IMR-90 (cell line): ENCODE measurements at regions not wholly inside any gene's neighbourhood (a gene's known extent, or its start where the extent isn't known, plus 50 kb on each side); places are given as distances from the start of the nearest gene placed in this dataset.

Source experiments
- ATAC-seq: fragments of 200-7000 bp; cut with Tn5 transposase; 2 replicates; pipeline ENCODE4 v1.9.1; 2020; ENCODE audit warnings: low read depth, mild to moderate bottlenecking, moderate library complexity
- BruUV-seq: library from RNA; stranded (reverse); fragments of 400-500 nt; replicated peaks from 2 replicates; lab custom pipeline; 2021; lab: Mats Ljungman, UMichigan
- CTCF ChIA-PET: fragments of 300-600 bp; formaldehyde crosslinking; extraction: SDS; loops from one replicate; lab custom pipeline; 2021; ENCODE audit warnings: antibody characterized with exemption; lab: Yijun Ruan, JAX
- POLR2A ChIA-PET: fragments of 300-600 bp; sonication (Branson Sonifier 250); formaldehyde crosslinking; loops from one replicate; lab custom pipeline; 2022; ENCODE audit warnings: antibody characterized with exemption; ENCODE audit not compliant: unreplicated experiment; lab: Charles Lee
- DNase-seq: peaks from one replicate; pipeline ENCODE4 v3.0.0; 2013
- H2AFZ ChIP-seq: replicated peaks from 2 replicates; pipeline ENCODE3; 2013; ENCODE audit warnings: low read length, mild to moderate bottlenecking; ENCODE audit not compliant: poor library complexity
- H2AK5ac ChIP-seq: 2 replicates; pipeline ENCODE4 v1.6.1; 2013; ENCODE audit warnings: low read depth, low read length, inconsistent platforms
- H2AK9ac ChIP-seq: replicated peaks from 2 replicates; pipeline ENCODE3; 2013; ENCODE audit warnings: mild to moderate bottlenecking, low read depth, low read length, moderate library complexity; ENCODE audit not compliant: poor library complexity
- H2BK120ac ChIP-seq: 2 replicates; pipeline ENCODE4 v1.6.1; 2013; ENCODE audit warnings: low read depth, low read length, inconsistent platforms
- H2BK15ac ChIP-seq: 3 replicates; pipeline ENCODE4 v1.6.1; 2013; ENCODE audit warnings: low read depth, low read length, inconsistent platforms
- H2BK20ac ChIP-seq: 2 replicates; pipeline ENCODE4 v1.6.1; 2013; ENCODE audit warnings: low read depth, mild to moderate bottlenecking, inconsistent platforms, low read length, moderate library complexity
- H2BK5ac ChIP-seq: 2 replicates; pipeline ENCODE4 v1.6.1; 2013; ENCODE audit warnings: mild to moderate bottlenecking, low read depth, low read length, inconsistent platforms; ENCODE audit not compliant: poor library complexity, severe bottlenecking
- H3K14ac ChIP-seq: replicated peaks from 2 replicates; pipeline ENCODE4 v1.6.1; 2013; ENCODE audit warnings: low read depth, low read length, inconsistent platforms
- H3K18ac ChIP-seq: 2 replicates; pipeline ENCODE4 v1.6.1; 2013; ENCODE audit warnings: low read depth, low read length, control low read depth
- H3K23ac ChIP-seq: 2 replicates; pipeline ENCODE4 v1.6.1; 2013; ENCODE audit warnings: low read depth, low read length, inconsistent platforms
- H3K27ac ChIP-seq: 2 replicates; pipeline ENCODE4 v1.5.1; 2013; ENCODE audit warnings: mild to moderate bottlenecking, control low read depth, low read length; ENCODE audit not compliant: insufficient read depth
- H3K27me3 ChIP-seq: 2 replicates; pipeline ENCODE4 v1.6.1; 2013; ENCODE audit warnings: low read length; ENCODE audit not compliant: control insufficient read depth, insufficient read depth
- H3K36me3 ChIP-seq: 2 replicates; pipeline ENCODE4 v1.6.1; 2013; ENCODE audit warnings: low read length, mixed read lengths; ENCODE audit not compliant: control insufficient read depth, insufficient read depth
- H3K4ac ChIP-seq: 2 replicates; pipeline ENCODE4 v1.6.1; 2013; ENCODE audit warnings: low read depth, low read length, inconsistent platforms
- H3K4me1 ChIP-seq: 2 replicates; pipeline ENCODE4 v1.6.1; 2013; ENCODE audit warnings: low read length, mixed read lengths; ENCODE audit not compliant: control insufficient read depth, insufficient read depth
- H3K4me2 ChIP-seq: 2 replicates; pipeline ENCODE4 v1.6.1; 2013; ENCODE audit warnings: low read depth, mild to moderate bottlenecking, control low read depth, low read length, moderate library complexity
- H3K4me3 ChIP-seq: 2 replicates; pipeline ENCODE4 v1.5.1; 2013; ENCODE audit warnings: low read depth, mild to moderate bottlenecking, control low read depth, low read length, moderate library complexity; ENCODE audit not compliant: insufficient read depth
- H3K56ac ChIP-seq: 2 replicates; pipeline ENCODE4 v1.6.1; 2013; ENCODE audit warnings: low read length, inconsistent platforms; ENCODE audit not compliant: insufficient read depth; ENCODE audit errors: extremely low read depth
- H3K79me1 ChIP-seq, 2 experiments: 2 replicates each; pipeline ENCODE4 v1.6.1; 2013; ENCODE audit warnings: low read length in 2 of 2, inconsistent platforms in 1 of 2, low read depth in 1 of 2
- H3K9ac ChIP-seq: 2 replicates; pipeline ENCODE4 v1.6.1; 2013; ENCODE audit warnings: low read depth, low read length, control low read depth
- H3K9me1 ChIP-seq: 2 replicates; pipeline ENCODE4 v1.6.1; 2013; ENCODE audit warnings: low read length, inconsistent platforms; ENCODE audit not compliant: insufficient read depth
- H3K9me3 ChIP-seq: 2 replicates; pipeline ENCODE4 v1.6.1; 2013; ENCODE audit warnings: low read length; ENCODE audit not compliant: control insufficient read depth, insufficient read depth
- H4K20me1 ChIP-seq: 2 replicates; pipeline ENCODE4 v1.6.1; 2013; ENCODE audit warnings: low read length, inconsistent platforms; ENCODE audit not compliant: insufficient read depth
- H4K5ac ChIP-seq: 2 replicates; pipeline ENCODE4 v1.6.1; 2013; ENCODE audit warnings: mild to moderate bottlenecking, low read depth, low read length, control low read depth
- H4K8ac ChIP-seq, 2 experiments: 2 replicates each; pipeline ENCODE4 v1.6.1; 2013; ENCODE audit warnings: low read depth in 2 of 2, low read length in 2 of 2, control low read depth in 1 of 2, inconsistent platforms in 1 of 2
- H4K91ac ChIP-seq: 2 replicates; pipeline ENCODE4 v1.6.1; 2013; ENCODE audit warnings: low read depth, low read length, inconsistent platforms; ENCODE audit not compliant: insufficient read depth
- BHLHE40 ChIP-seq: fragments of 150-350 bp; IDR thresholded peaks from 2 replicates; pipeline ENCODE4 v1.6.1; 2016; ENCODE audit warnings: mild to moderate bottlenecking, low read depth, low read length
- CEBPB ChIP-seq: IDR thresholded peaks from 2 replicates; pipeline ENCODE4 v1.6.1; 2012; ENCODE audit warnings: low read depth, low read length, improper control_type of control experiment
- CHD1 ChIP-seq: IDR thresholded peaks from 2 replicates; pipeline ENCODE4 v1.6.1; 2012; ENCODE audit warnings: low read depth, low read length, improper control_type of control experiment
- CTCF ChIP-seq: conservative IDR thresholded peaks from 2 replicates; pipeline ENCODE4 v1.5.1; 2012; ENCODE audit warnings: mild to moderate bottlenecking, low read depth, low read length, improper control_type of control experiment
- ELK1 ChIP-seq: fragments of 150-350 bp; IDR thresholded peaks from 2 replicates; pipeline ENCODE4 v1.6.1; 2016; ENCODE audit warnings: low read depth, mild to moderate bottlenecking, low read length, moderate library complexity, borderline replicate concordance
- FOS ChIP-seq: fragments of 150-350 bp; IDR thresholded peaks from 2 replicates; pipeline ENCODE4 v1.6.1; 2016; ENCODE audit warnings: low read depth, low read length
- MAFK ChIP-seq: IDR thresholded peaks from 2 replicates; pipeline ENCODE4 v1.6.1; 2012; ENCODE audit warnings: low read depth, low read length, improper control_type of control experiment
- MAZ ChIP-seq: IDR thresholded peaks from 2 replicates; pipeline ENCODE4 v1.6.1; 2012; ENCODE audit warnings: low read depth, mild to moderate bottlenecking, low read length, improper control_type of control experiment, moderate library complexity, borderline replicate concordance
- NFE2L2 ChIP-seq: fragments of 150-350 bp; IDR thresholded peaks from 2 replicates; pipeline ENCODE4 v1.6.1; 2016; ENCODE audit warnings: low read depth, mild to moderate bottlenecking, low read length
- POLR2A ChIP-seq: IDR thresholded peaks from 2 replicates; pipeline ENCODE4 v1.6.1; 2012; ENCODE audit warnings: mild to moderate bottlenecking, low read depth, low read length
- RAD21 ChIP-seq: IDR thresholded peaks from 2 replicates; pipeline ENCODE4 v1.6.1; 2012; ENCODE audit warnings: low read length, improper control_type of control experiment
- RCOR1 ChIP-seq: IDR thresholded peaks from 2 replicates; pipeline ENCODE4 v1.6.1; 2012; ENCODE audit warnings: mild to moderate bottlenecking, low read length, improper control_type of control experiment; ENCODE audit not compliant: insufficient replicate concordance
- RFX5 ChIP-seq: IDR thresholded peaks from 2 replicates; pipeline ENCODE4 v1.8.0; 2012; ENCODE audit warnings: low read depth, mild to moderate bottlenecking, low read length, moderate library complexity
- SMC3 ChIP-seq: fragments of 150-350 bp; IDR thresholded peaks from 2 replicates; pipeline ENCODE4 v1.6.1; 2016; ENCODE audit warnings: low read depth, mild to moderate bottlenecking, antibody characterized with exemption, low read length, moderate library complexity
- USF2 ChIP-seq: fragments of 150-350 bp; IDR thresholded peaks from 2 replicates; pipeline ENCODE4 v1.6.1; 2017; ENCODE audit warnings: mild to moderate bottlenecking, antibody characterized with exemption, low read length, low read depth
- dilution Hi-C: fragments of 300-500 bp; cut with HindIII; formaldehyde crosslinking; loops from one replicate; pipeline ENCODE4 v1.14.3; 2018; ENCODE audit warnings: low sequenced_read_pairs; ENCODE audit not compliant: unreplicated experiment
- in situ Hi-C: fragments of 300-500 bp; cut with MboI; formaldehyde crosslinking; loops from 3 replicates; pipeline ENCODE4 v1.14.3; 2019; ENCODE audit warnings: low sequenced_read_pairs, inconsistent platforms, mixed read lengths
- intact Hi-C: fragments of 100-400 bp; cut with micrococcal nuclease; formaldehyde crosslinking; loops from 2 replicates; pipeline ENCODE4 v1.10.0; 2022

- ATAC-seq, result no peak
- intact Hi-C loops (no loop called here), in situ Hi-C loops (no loop called here), dilution Hi-C loops (no loop called here)
- Histone ChIP-seq H2BK20ac (no peak overlapping the region), H3K27ac (no peak overlapping the region), H3K4me1 (no peaks in the 10 kb centered on the region), H2AFZ (no peak overlapping the region), H4K5ac (no peak overlapping the region), H3K9me3 (no peaks in the 10 kb centered on the region), H3K4ac (no peak overlapping the region), H4K8ac (no peak overlapping the region), H3K23ac (no peak overlapping the region), H2AK9ac (no peak overlapping the region), H2BK120ac (no peak overlapping the region), H3K18ac (no peak overlapping the region), H3K9ac (no peak overlapping the region), H3K9me1 (no peaks in the 10 kb centered on the region), H3K36me3 (no peaks in the 10 kb centered on the region), H3K4me2 (no peak overlapping the region), H4K91ac (no peak overlapping the region), H3K56ac (no peak overlapping the region), H3K27me3 (no peaks in the 10 kb centered on the region), H2BK15ac (no peak overlapping the region), H3K79me1 (no peaks in the 10 kb centered on the region), H2AK5ac (no peak overlapping the region), H4K20me1 (no peaks in the 10 kb centered on the region), H2BK5ac (no peak overlapping the region), H3K14ac (no peak overlapping the region), H3K4me3 (no peak overlapping the region)
- ChIA-PET POLR2A (no interaction called here), CTCF (interaction anchor here (0.6 kb wide), 1 partner anchor 84 kb away, joined by 3 read pairs; no protein-coding TSS in a partner anchor)
- TF ChIP-seq MAFK, result no peak
- no peak for TF ChIP-seq FOS
- TF ChIP-seq CTCF, result no peak
- TF ChIP-seq BHLHE40, result no peak
- no peak for TF ChIP-seq RCOR1
- TF ChIP-seq POLR2A, result no peak
- TF ChIP-seq CHD1, result no peak
- no peak for TF ChIP-seq CEBPB
- TF ChIP-seq USF2, result no peak
- no peak for TF ChIP-seq SMC3
- no peak for TF ChIP-seq RAD21
- no peak for TF ChIP-seq ELK1
- TF ChIP-seq NFE2L2, result no peak
- no peak for TF ChIP-seq RFX5
- no peak for TF ChIP-seq MAZ
- BruUV-seq, result no TSS peak
- no peak for DNase-seq
Observed at GRCh38 chr13:70890289-70890688, 782.0 kb upstream of the KLHL1 start.
